Epithelial cell of proximal tubule (primary cell): ENCODE measurements at regions not wholly inside any gene's neighbourhood (a gene's known extent, or its start where the extent isn't known, plus 50 kb on each side); places are given as distances from the start of the nearest gene placed in this dataset.

Experiments used
- DNase-seq: peaks from one replicate; pipeline ENCODE4 v3.0.0-alpha.2; 2011; ENCODE audit warnings: low read depth
- H3K4me3 ChIP-seq: 2 replicates; pipeline ENCODE4 v1.5.1; 2011; ENCODE audit warnings: low read depth, mild to moderate bottlenecking, low read length
- CTCF ChIP-seq: conservative IDR thresholded peaks from 2 replicates; pipeline ENCODE4 v1.5.1; 2012; ENCODE audit warnings: low read depth, mild to moderate bottlenecking, low read length

GRCh38 chr18:25420077-25420825 is 68.3 kb upstream of the ZNF521 start:
- TF ChIP-seq CTCF = no peak
- H3K4me3 ChIP-seq = no peak overlapping the region
- no peak for DNase-seq

GRCh38 chr18:25416374-25416773 is 64.4 kb upstream of the ZNF521 start:
- no peak for DNase-seq
- no peak for TF ChIP-seq CTCF
- no peak overlapping the region for H3K4me3 ChIP-seq

- no peak for TF ChIP-seq CTCF
- DNase-seq = no peak
- no peak overlapping the region for H3K4me3 ChIP-seq
Observed at GRCh38 chr18:25409971-25410370, 58.0 kb upstream of the ZNF521 start.

GRCh38 chr18:25408293-25408692 is 56.3 kb upstream of the ZNF521 start:
- no peak for DNase-seq
- TF ChIP-seq CTCF = no peak
- H3K4me3 ChIP-seq = no peak overlapping the region
